HG03521 (cell line): ENCODE measurements at regions not wholly inside any gene's neighbourhood (a gene's known extent, or its start where the extent isn't known, plus 50 kb on each side); places are given as distances from the start of the nearest gene placed in this dataset.
"Not testable (repeated sequence)": the region's sequence is repeated elsewhere in the genome, so short reads cannot be mapped to it uniquely, and the experiment has no call there.

ENCODE experiments used
- ATAC-seq: cut with Tn5 transposase; IDR thresholded peaks from one replicate; pipeline ENCODE4 v1.9.1; 2021; ENCODE audit warnings: mild to moderate bottlenecking, moderate library complexity; ENCODE audit not compliant: unreplicated experiment

GRCh38 chr9:79046401-79046800, 525.4 kb upstream of the TLE4 start:
- no peak for ATAC-seq

- ATAC-seq = no peak
These were observed 522.4 kb upstream of the TLE4 start for GRCh38 chr9:79049371-79049770.

- no peak for ATAC-seq
These were observed 518.2 kb upstream of the TLE4 start for GRCh38 chr9:79053598-79053997.

GRCh38 chr9:79054500-79054899, 517.3 kb upstream of the TLE4 start:
- no peak for ATAC-seq

GRCh38 chr9:79056041-79056440, 515.7 kb upstream of the TLE4 start:
- no peak for ATAC-seq

- no peak for ATAC-seq
These were observed 514.2 kb upstream of the TLE4 start for GRCh38 chr9:79057576-79057975.

GRCh38 chr9:79060766-79061165, 511.0 kb upstream of the TLE4 start:
- no peak for ATAC-seq

- no peak for ATAC-seq
These were observed 509.8 kb upstream of the TLE4 start for GRCh38 chr9:79061752-79062616.

GRCh38 chr9:79073201-79073600, 498.6 kb upstream of the TLE4 start:
- no peak for ATAC-seq

- ATAC-seq = no peak
These were observed 491.2 kb upstream of the TLE4 start for GRCh38 chr9:79080536-79080935.

- no peak for ATAC-seq
These were observed 488.1 kb upstream of the TLE4 start for GRCh38 chr9:79083621-79084020.

- no peak for ATAC-seq
These were observed 484.6 kb upstream of the TLE4 start for GRCh38 chr9:79087133-79087532.

- ATAC-seq = no peak
These were observed 482.7 kb upstream of the TLE4 start for GRCh38 chr9:79089054-79089560.

- ATAC-seq = not testable (repeated sequence)
These were observed 481.9 kb upstream of the TLE4 start for GRCh38 chr9:79089851-79090250.

- ATAC-seq = not testable (repeated sequence)
These were observed 468.5 kb upstream of the TLE4 start for GRCh38 chr9:79103257-79103656.

GRCh38 chr9:79104216-79104615, 467.5 kb upstream of the TLE4 start:
- no peak for ATAC-seq

GRCh38 chr9:79104951-79105350, 466.8 kb upstream of the TLE4 start:
- ATAC-seq = no peak

- ATAC-seq = no peak
These were observed 463.7 kb upstream of the TLE4 start for GRCh38 chr9:79107911-79108676.

GRCh38 chr9:79111653-79112052, 460.1 kb upstream of the TLE4 start:
- ATAC-seq = no peak

GRCh38 chr9:79115176-79115575, 456.6 kb upstream of the TLE4 start:
- no peak for ATAC-seq

- ATAC-seq = no peak
These were observed 455.7 kb upstream of the TLE4 start for GRCh38 chr9:79116041-79116440.

- no peak for ATAC-seq
These were observed 455.1 kb upstream of the TLE4 start for GRCh38 chr9:79116709-79117108.
